Liver (tissue), 2 donors: ENCODE measurements at regions not wholly inside any gene's neighbourhood (a gene's known extent, or its start where the extent isn't known, plus 50 kb on each side); places are given as distances from the start of the nearest gene placed in this dataset.

ENCODE experiments used
- TF ChIP-seq, protein P1 (sequence below): IDR thresholded peaks from 2 replicates; pipeline ENCODE4 v1.6.1; 2016; ENCODE audit warnings: antibody characterized with exemption
- TF ChIP-seq, protein P2 (sequence below): fragments of 150-350 bp; IDR thresholded peaks from 2 replicates; pipeline ENCODE4 v1.5.1; 2017; ENCODE audit warnings: improper control_type of control experiment, low read depth, low read length; ENCODE audit not compliant: missing input control
- TF ChIP-seq, protein P3 (sequence below): IDR thresholded peaks from 2 replicates; pipeline ENCODE4 v1.6.1; 2016; ENCODE audit warnings: antibody characterized with exemption, mild to moderate bottlenecking
- donor health status: healthy.

DNA sequence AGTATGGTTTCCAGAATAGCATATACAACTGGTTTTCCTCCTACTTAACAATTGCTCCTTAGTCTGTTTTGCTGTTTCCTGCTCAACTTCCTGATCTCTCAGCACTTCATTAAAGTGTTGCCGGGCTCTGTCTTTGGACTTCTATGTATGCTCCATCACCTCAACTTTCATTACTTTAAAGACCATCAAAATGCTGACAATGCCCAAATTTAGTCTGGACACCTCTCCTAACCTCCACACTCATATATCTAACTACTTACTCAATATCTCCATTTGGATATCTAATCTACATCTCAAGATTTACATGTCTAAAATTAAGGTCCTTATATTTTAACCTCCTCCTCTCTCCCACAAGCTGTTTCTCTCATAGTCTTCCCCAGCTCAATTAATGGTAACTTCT, 54.4 kb upstream of the LGR5 start:
- TF ChIP-seq, protein P1, sequence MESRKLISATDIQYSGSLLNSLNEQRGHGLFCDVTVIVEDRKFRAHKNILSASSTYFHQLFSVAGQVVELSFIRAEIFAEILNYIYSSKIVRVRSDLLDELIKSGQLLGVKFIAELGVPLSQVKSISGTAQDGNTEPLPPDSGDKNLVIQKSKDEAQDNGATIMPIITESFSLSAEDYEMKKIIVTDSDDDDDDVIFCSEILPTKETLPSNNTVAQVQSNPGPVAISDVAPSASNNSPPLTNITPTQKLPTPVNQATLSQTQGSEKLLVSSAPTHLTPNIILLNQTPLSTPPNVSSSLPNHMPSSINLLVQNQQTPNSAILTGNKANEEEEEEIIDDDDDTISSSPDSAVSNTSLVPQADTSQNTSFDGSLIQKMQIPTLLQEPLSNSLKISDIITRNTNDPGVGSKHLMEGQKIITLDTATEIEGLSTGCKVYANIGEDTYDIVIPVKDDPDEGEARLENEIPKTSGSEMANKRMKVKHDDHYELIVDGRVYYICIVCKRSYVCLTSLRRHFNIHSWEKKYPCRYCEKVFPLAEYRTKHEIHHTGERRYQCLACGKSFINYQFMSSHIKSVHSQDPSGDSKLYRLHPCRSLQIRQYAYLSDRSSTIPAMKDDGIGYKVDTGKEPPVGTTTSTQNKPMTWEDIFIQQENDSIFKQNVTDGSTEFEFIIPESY: no peak
- TF ChIP-seq, protein P2, sequence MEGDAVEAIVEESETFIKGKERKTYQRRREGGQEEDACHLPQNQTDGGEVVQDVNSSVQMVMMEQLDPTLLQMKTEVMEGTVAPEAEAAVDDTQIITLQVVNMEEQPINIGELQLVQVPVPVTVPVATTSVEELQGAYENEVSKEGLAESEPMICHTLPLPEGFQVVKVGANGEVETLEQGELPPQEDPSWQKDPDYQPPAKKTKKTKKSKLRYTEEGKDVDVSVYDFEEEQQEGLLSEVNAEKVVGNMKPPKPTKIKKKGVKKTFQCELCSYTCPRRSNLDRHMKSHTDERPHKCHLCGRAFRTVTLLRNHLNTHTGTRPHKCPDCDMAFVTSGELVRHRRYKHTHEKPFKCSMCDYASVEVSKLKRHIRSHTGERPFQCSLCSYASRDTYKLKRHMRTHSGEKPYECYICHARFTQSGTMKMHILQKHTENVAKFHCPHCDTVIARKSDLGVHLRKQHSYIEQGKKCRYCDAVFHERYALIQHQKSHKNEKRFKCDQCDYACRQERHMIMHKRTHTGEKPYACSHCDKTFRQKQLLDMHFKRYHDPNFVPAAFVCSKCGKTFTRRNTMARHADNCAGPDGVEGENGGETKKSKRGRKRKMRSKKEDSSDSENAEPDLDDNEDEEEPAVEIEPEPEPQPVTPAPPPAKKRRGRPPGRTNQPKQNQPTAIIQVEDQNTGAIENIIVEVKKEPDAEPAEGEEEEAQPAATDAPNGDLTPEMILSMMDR: no peak
- TF ChIP-seq, protein P3, sequence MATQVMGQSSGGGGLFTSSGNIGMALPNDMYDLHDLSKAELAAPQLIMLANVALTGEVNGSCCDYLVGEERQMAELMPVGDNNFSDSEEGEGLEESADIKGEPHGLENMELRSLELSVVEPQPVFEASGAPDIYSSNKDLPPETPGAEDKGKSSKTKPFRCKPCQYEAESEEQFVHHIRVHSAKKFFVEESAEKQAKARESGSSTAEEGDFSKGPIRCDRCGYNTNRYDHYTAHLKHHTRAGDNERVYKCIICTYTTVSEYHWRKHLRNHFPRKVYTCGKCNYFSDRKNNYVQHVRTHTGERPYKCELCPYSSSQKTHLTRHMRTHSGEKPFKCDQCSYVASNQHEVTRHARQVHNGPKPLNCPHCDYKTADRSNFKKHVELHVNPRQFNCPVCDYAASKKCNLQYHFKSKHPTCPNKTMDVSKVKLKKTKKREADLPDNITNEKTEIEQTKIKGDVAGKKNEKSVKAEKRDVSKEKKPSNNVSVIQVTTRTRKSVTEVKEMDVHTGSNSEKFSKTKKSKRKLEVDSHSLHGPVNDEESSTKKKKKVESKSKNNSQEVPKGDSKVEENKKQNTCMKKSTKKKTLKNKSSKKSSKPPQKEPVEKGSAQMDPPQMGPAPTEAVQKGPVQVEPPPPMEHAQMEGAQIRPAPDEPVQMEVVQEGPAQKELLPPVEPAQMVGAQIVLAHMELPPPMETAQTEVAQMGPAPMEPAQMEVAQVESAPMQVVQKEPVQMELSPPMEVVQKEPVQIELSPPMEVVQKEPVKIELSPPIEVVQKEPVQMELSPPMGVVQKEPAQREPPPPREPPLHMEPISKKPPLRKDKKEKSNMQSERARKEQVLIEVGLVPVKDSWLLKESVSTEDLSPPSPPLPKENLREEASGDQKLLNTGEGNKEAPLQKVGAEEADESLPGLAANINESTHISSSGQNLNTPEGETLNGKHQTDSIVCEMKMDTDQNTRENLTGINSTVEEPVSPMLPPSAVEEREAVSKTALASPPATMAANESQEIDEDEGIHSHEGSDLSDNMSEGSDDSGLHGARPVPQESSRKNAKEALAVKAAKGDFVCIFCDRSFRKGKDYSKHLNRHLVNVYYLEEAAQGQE: no peak
